Pancreas (tissue), 10 donors: ENCODE measurements at regions not wholly inside any gene's neighbourhood (a gene's known extent, or its start where the extent isn't known, plus 50 kb on each side); places are given as distances from the start of the nearest gene placed in this dataset.

Experiments
- ATAC-seq, 4 donors: fragments of 200-7000 bp; cut with Tn5 transposase; one replicate each; pipeline versions ENCODE4 v1.8.0 to v1.9.1; 2020; ENCODE audit warnings: mild to moderate bottlenecking in 4 of 4, moderate library complexity in 4 of 4
- DNase-seq, 6 donors: peaks; one replicate each; pipeline ENCODE4 v3.0.0-alpha.2; 2020
- FAIRE-seq: peaks from 2 replicates; lab custom pipeline; 2012; peaks lifted over from hg19 to GRCh38; lab: Jason Lieb, UNC
- H3K27ac ChIP-seq, 4 donors: fragments of 200-600 bp; sonication (generic); 1 replicate in 3 of 4; 2 replicates in 1 of 4; pipeline versions ENCODE4 v1.5.0 to v1.8.0; 2020
- H3K27me3 ChIP-seq, 4 donors: fragments of 200-600 bp; one replicate each; pipeline ENCODE4 v1.8.0; 2021
- H3K36me3 ChIP-seq, 3 donors: fragments of 200-600 bp; sonication (generic) in 1 of 3; one replicate each; pipeline versions ENCODE4 v1.5.0 to v1.8.0; 2020 to 2021
- H3K4me1 ChIP-seq, 3 donors: fragments of 200-600 bp; one replicate each; pipeline ENCODE4 v1.8.0; 2021
- H3K4me3 ChIP-seq, 4 donors: fragments of 200-600 bp; sonication (generic) in 2 of 4; one replicate each; pipeline versions ENCODE4 v1.5.0 to v1.8.0; 2020 to 2021
- H3K9me3 ChIP-seq, 4 donors: fragments of 200-600 bp; one replicate each; pipeline ENCODE4 v1.8.0; 2021
- CTCF ChIP-seq, 4 donors: fragments of 200-600 bp; sonication (generic) in 3 of 4; IDR thresholded peaks; one replicate each; pipeline versions ENCODE4 v1.5.0 to v1.8.0; 2021; ENCODE audit warnings: antibody characterized with exemption in 4 of 4
- WGBS, 2 donors: extraction: QIAGEN DNeasy Blood & Tissue Kit; methylation state at CpG; one replicate each; pipeline ENCODE4 v1.1.7; 2013; 5-methylcytosine and 5-hydroxymethylcytosine counted together
- intact Hi-C, 3 donors: fragments of 100-400 bp; cut with DNase I; formaldehyde crosslinking; loops; one replicate each; pipeline versions ENCODE4 v1.11.1 to v1.14.2; 2022
- donor health status: healthy with polysubstance abuse.
- donor health status: DM: no; HTN: no; CAD: no; lungs with moderate emphysema.
- donor health status: DM: no; HTN: no; CAD: no.
- donor health status: control.
- donor health status: control.
- donor health status: Bipolar disorder and iron deficiency.
- donor health status: DM: yes; HTN: yes; CAD: no.
- donor health status: DM: no; HTN: no; CAD: no.
- donor health status: DM: no; HTN: no; CAD: no.
- donor health status: DM: yes; HTN: yes; CAD: no.

GRCh38 chr6:1525364-1526038 lies 84.2 kb upstream of the FOXC1 start:
- no peaks in the 10 kb centered on the region for H3K4me1 ChIP-seq
- intact Hi-C loops, result no loop called here
- FAIRE-seq (no peak), DNase-seq (no peak), ATAC-seq (no peak)
- no peak overlapping the region for H3K4me3 ChIP-seq
- 82 to 85% methylated on average over 14 of the region's 14 CpGs for WGBS, 2 donors
- no peaks in the 10 kb centered on the region for H3K36me3 ChIP-seq
- peaks cover 0 to 15% (median 0%) of the 10 kb centered on the region in 4 donors for H3K27me3 ChIP-seq
- H3K9me3 ChIP-seq, result no peaks in the 10 kb centered on the region
- TF ChIP-seq CTCF (IDR thresholded peaks at IDR 0.05), result no peak
- H3K27ac ChIP-seq, result no peak overlapping the region

GRCh38 chr6:1526398-1527072 lies 83.2 kb upstream of the FOXC1 start:
- H3K36me3 ChIP-seq, result no peaks in the 10 kb centered on the region
- FAIRE-seq (no peak), ATAC-seq (peak in 2 of 4 donors; percentile 8 to 33), DNase-seq (no peak)
- intact Hi-C loops, result no loop called here
- TF ChIP-seq CTCF (IDR thresholded peaks at IDR 0.05), result no peak
- H3K4me3 ChIP-seq, result no peak overlapping the region
- peaks cover 0 to 15% (median 0%) of the 10 kb centered on the region in 4 donors for H3K27me3 ChIP-seq
- H3K4me1 ChIP-seq, result no peaks in the 10 kb centered on the region
- 34 to 38% methylated on average over 12 of the region's 12 CpGs for WGBS, 2 donors
- H3K9me3 ChIP-seq, result no peaks in the 10 kb centered on the region
- H3K27ac ChIP-seq, result no peak overlapping the region

GRCh38 chr6:1527073-1527457 lies 82.7 kb upstream of the FOXC1 start:
- intact Hi-C loops, result no loop called here
- peaks cover 0 to 15% (median 0%) of the 10 kb centered on the region in 4 donors for H3K27me3 ChIP-seq
- H3K4me1 ChIP-seq, result no peaks in the 10 kb centered on the region
- H3K4me3 ChIP-seq, result no peak overlapping the region
- ATAC-seq (peak in 3 of 4 donors; percentile 72 to 79 (median 72)), FAIRE-seq (no peak), DNase-seq (no peak)
- no peaks in the 10 kb centered on the region for H3K36me3 ChIP-seq
- 21 to 32% methylated on average over 11 of the region's 11 CpGs for WGBS, 2 donors
- no peak overlapping the region for H3K27ac ChIP-seq
- TF ChIP-seq CTCF (IDR thresholded peaks at IDR 0.05), result no peak
- H3K9me3 ChIP-seq, result no peaks in the 10 kb centered on the region

- DNase-seq, result no peak
- 79 to 84% methylated on average over 4 of the region's 4 CpGs for WGBS, 2 donors
- Histone ChIP-seq H3K4me3 (no peak overlapping the region), H3K4me1 (no peaks in the 10 kb centered on the region), H3K9me3 (no peaks in the 10 kb centered on the region), H3K36me3 (no peaks in the 10 kb centered on the region), H3K27me3 (no peaks in the 10 kb centered on the region), H3K27ac (no peak overlapping the region)
- no peak for TF ChIP-seq CTCF (IDR thresholded peaks at IDR 0.05)
- intact Hi-C loops, result no loop called here
- no peak for ATAC-seq
- FAIRE-seq, result no peak
These were observed 74.4 kb upstream of the FOXC1 start for GRCh38 chr6:1535295-1535694.
